Left forelimb (tissue), 1 donor: ENCODE measurements at regions not wholly inside any gene's neighbourhood (a gene's known extent, or its start where the extent isn't known, plus 50 kb on each side); places are given as distances from the start of the nearest gene placed in this dataset.
"Not testable (repeated sequence)": the region's sequence is repeated elsewhere in the genome, so short reads cannot be mapped to it uniquely, and the experiment has no call there.

Experiments
- DNase-seq: peaks from one replicate; pipeline ENCODE4 v3.0.0-alpha.2; 2018; ENCODE audit warnings: low spot score

DNA sequence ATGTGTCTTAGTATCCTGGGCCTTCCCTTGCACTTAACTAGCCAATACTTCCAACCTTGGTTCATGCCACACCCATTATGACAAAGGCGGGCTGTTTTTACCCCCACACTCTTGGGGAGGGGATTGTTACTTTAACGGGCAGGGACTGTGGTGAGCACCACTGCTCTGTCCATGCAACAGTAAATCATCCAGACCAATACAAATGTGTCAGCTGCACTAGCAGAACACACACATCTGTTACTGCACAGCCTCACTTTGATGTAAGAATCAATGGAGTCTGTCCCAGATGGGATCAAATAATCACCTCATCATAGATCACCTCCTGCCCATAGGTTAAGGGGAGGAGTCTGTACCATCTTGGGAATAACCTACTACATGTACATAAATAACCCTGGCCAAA, 58.1 kb downstream of the NPAP1 start:
- no peak for DNase-seq

GRCh38 chr15:24734396-24734795, 58.8 kb downstream of the NPAP1 start:
- no peak for DNase-seq

DNA sequence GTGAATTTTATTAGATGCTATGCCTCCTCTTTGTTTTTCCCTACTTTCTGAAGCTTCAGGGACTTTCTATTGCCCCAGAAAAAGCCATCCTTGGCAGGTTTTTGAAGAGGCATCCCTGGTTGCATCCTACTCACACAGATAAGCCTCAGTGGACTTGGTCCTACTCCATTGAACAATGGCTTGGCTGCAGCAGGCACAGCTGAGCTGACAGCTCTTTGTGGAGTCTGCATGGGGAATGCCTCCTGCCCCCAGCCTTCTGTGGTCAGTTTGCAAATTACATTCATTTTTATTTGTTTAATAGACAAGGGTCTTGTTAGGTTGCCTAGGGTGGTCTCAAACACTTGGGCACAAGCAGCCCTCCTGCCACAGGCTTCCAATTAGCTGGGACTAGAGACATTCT, 69.7 kb downstream of the NPAP1 start:
- DNase-seq, result no peak

DNA sequence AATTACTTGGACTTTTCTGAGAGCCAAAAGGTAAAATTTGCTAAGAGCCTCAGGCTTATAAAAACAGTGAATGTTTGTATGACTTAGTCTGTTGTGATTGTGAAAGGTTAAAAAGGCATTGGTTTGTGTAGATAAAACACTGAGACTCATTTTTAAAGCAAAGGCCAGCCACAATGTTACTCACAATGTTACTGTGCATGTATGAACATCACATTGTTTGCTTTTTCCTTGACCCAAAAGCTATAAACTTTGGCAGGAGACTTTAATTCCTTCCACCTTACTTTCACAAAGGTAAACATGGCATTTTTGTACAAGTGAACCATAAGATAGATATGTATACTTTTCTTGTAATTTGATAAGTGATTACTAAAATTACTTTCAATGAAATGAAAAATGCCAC, 70.5 kb downstream of the NPAP1 start:
- no peak for DNase-seq

DNA sequence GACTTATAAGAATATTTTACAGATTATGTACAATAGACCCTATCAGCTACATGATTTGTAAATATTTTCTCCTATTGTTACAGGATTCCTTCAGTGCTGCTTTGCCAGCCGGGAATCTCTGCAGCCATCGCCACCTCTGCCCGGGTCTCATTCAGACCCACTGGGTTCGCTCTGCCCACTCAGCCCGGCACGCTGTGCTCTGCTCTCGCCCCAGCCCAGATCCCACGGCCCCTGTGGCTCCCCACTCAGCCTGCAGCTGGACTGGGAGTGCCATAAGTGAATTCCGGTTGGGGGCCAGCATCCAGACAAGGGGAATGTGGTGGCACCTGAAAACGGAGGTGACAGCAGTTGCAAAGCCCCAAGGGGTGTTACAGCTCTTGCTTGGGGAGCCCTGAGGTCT, 71.8 kb downstream of the NPAP1 start:
- DNase-seq, result no peak

DNA sequence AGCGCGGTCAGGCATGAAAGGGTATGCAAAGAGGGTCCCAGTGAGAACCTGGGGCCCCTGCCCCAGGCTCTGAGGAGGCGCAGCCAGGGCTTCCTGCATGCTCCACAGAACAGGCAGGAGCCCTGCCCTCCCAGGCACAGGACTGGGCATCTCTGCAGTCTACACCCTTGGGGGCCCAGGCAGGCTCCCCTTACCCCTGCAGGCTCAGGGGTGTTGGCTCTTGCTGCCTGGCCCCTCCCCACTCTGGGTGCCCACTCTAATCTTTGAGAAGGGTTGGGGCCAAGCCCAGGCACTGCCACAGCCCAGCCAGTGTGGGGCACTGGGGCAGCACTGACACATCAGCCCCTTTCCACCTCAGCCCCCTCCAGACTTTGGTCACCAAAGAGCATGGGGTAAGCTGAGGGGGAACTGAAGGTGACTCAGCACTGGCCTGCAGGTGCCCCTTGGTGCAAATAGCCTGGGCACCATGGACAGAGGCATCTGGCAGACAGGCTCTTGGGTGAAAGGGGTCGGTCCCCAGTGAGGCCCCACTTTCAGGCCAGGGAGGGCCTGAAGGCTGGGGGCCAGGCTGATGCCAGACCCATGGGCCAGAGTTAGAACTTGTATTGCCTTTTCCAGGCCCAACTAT, 73.4 kb downstream of the NPAP1 start:
- DNase-seq, result no peak

- no peak for DNase-seq
Observed at GRCh38 chr15:24752354-24752753, 76.8 kb downstream of the NPAP1 start.

- DNase-seq, result no peak
Observed at GRCh38 chr15:24756101-24756500, 80.5 kb downstream of the NPAP1 start.

- DNase-seq, result no peak
Observed at GRCh38 chr15:24760066-24760465, 84.5 kb downstream of the NPAP1 start.

DNA sequence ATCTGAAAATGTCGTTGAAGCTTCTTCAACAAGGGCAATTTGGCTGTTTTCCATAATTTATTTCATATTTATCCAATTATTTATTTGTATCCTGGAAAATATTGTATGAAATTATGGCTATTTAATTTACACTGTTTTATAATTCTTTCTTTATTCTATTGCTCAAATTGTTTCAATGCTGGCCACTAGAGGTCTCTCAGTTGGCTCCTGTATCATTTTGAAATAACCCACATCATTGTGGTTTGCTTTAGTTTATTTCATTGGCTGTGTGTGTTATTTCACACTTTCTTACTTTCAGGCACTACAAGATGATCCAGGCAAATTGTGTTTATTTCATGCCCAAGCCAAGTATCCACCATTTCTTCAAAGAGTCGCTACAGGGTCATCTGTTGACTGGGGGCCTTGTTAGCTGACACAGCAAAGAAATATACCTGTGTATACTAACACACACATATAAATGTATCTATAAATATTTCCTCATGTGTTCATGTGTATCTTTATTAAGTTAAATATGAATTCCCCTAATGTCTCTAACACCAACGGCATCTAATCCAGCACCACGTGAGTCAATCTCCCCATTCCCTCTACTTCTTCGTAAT, 86.2 kb downstream of the NPAP1 start:
- DNase-seq, result no peak

DNA sequence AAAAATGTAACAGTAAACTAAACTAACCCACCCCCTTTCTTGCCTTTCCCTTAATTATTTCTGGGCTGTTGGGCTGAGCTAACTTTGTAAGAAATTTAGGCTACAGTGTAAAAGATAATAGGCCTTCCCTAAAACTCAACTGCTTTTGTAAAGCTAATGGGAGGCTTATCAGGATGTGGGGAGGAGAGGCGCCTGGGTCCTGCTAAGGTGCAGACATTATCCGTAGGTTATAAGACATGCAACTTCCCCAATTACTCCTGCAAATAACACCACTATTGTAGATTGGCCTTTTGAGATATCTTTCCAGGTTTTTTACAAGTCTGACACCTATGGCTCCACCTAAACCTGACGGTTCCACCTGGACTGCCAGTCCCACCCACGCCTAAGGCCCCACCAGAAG, 88.3 kb downstream of the NPAP1 start:
- no peak for DNase-seq

- no peak for DNase-seq
Observed at GRCh38 chr15:24764375-24765171, 89.0 kb downstream of the NPAP1 start.

DNA sequence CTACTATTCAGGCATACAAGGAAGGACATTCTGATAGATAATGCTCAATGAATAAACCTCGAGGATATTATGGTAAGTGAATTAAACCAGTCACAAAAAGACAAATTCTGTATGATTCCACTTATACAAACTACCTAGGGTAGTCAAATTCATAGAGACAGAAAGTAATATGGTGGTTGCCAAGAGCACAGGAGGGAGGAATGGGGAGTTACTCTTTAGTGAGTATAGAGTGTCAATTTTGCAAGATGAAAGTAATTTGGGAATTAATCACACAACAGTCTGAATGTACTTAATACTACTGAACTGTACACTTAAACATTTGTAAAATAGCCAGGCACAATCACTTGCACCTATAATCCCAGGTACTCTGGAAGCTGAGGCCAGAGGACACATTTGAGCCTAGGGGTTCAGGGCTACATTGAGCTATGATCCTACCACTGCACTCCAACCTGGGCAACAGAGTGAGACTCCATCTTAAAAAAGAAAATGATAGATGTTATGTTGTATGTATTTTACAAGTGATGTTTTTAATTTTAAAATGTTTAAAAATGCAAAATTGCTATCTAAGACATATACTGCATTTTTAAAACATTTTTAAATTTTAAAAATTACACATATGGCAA, 91.0 kb downstream of the NPAP1 start:
- no peak for DNase-seq

DNA sequence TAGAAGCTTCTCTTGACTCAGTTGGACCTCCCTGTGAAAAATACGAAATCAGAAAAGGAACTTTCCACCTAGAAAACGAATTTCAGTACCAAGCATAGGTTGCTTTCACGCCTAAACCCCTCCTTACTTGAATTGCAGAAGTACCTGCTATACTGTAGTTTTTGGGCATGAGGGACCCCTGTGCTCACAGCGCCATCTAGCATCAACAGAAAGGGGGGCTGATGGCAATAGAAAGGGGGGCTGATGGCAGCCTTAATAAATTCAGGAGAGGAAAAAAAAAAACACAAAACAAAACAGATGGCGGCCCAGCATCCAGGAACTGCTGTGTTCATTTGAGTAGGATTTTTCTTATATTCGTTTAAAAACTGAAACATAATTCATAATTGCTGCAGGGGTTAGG, 96.7 kb downstream of the NPAP1 start:
- DNase-seq, result no peak

GRCh38 chr15:24772686-24773373, 97.3 kb downstream of the NPAP1 start:
- peak; percentile 89 for DNase-seq

DNA sequence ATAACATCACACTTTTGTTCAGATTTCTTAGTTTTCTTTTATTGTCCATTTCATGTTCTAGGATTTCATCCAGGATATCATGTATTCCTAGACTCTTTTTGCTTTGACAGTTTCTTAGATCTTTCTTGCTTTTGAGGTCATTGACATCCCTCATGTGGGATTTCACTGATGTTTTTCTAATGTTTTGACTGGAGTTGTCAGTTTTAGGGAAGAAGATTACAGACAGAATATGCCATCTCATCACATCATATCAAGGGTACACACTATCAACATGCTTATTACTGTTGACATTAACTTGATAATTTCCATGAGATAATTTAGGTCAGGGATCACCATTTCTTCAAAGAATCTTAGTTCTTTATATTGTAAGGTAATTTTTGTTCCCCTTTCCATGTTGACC, 101.7 kb downstream of the NPAP1 start:
- no peak for DNase-seq

GRCh38 chr15:24784506-24784905, 108.9 kb downstream of the NPAP1 start:
- no peak for DNase-seq

- no peak for DNase-seq
Observed at GRCh38 chr15:24786347-24786746, 110.8 kb downstream of the NPAP1 start.

- DNase-seq, result not testable (repeated sequence)
Observed at GRCh38 chr15:24802624-24803023, 127.0 kb downstream of the NPAP1 start.

GRCh38 chr15:24819680-24820079, 135.1 kb upstream of the SNRPN start:
- DNase-seq, result no peak

DNA sequence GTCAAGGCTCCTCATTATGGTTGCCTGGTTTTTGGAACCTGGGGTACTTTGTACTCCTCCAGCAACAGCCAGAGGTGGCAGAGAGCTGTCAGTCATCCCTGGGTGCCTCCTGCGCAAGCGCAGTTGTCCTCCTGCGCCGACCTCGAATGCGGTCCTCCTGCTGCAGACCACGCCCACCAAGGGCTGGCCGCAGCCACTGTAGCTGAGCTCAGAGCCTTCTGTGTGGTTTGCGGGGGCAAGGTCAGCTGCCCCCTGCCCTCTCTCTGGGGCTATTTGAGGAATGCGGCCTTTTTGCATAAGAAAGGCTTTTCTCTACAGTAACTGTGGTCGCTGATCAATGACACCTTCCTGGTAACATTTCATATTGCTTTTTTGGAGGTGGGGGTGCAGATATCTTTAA, 131.3 kb upstream of the SNRPN start:
- DNase-seq, result no peak

DNA sequence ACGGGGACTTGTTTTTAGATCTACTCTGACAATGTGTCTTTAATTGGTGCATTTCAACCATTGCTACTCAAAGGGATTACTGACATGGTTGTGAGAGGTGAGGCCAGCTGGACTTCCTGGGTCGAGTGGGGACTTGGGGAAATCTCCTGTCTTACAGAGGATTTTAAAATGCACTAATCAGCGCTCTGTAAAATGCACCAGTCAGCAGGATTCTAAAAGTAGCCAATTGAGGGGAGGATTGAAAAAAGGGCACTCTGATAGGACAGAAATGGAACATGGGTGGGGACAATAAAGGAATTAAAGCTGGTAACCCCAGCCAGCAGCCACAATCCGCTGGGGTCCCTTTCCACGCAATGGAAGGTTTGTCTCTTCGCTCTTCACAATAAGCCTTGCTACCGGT, 122.5 kb upstream of the SNRPN start:
- no peak for DNase-seq
